ENCODE measurements at regions not wholly inside any gene's neighbourhood (a gene's known extent, or its start where the extent isn't known, plus 50 kb on each side); places are given as distances from the start of the nearest gene placed in this dataset.

DNA sequence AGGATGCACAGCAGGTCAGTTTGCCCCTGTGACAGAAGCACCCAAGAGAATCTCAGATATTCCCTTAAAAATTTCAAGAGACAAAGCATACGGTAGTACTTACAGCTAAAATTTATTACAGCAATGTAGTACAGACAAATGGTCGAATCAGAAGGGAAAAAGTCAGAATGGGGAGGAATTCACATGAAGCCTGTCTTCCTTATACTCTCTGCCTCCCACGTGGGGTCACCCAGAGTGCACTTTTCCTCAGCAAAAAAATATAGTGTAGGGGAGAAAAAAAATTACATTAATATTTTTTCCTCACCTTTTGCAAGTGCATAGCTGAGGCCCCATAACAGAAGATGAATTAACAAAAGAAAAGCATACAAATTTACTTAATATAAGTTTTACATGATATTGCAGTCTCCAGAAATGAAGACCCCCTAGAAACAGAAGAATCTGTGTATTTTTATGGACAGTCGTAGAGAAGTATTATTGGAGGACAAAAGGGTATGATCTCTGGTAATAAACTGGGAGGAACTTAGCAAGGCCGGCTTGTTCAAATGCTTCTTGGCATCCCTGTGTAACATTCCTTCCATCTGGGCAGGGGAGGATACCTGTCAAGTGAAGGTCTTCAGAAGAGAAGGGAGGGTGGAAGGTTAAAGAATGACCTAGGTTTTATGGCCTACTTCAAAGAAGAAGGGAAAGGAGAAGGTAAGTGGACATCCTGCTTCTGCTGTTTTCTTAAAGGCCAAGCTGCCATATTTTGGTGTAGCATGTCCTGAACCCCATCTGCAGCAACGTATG, 270.6 kb upstream of the MAGI2 start:
- no peak for DNase-seq
- POLR2A ChIA-PET, result no interaction called here
- no peaks in the 10 kb centered on the region for H3K4me1 Mint-ChIP-seq
- no peak overlapping the region for H3K27ac Mint-ChIP-seq
- H3K36me3 Mint-ChIP-seq (ENCODE audit: low read depth), result no peaks in the 10 kb centered on the region
- CTCF ChIA-PET, result no interaction called here
- H3K4me3 Mint-ChIP-seq, result no peak overlapping the region
- H3K9me3 Mint-ChIP-seq, result no peaks in the 10 kb centered on the region
- no peaks in the 10 kb centered on the region for H3K27me3 Mint-ChIP-seq

GRCh38 chr7:79722217-79722616, 268.8 kb upstream of the MAGI2 start:
- no peaks in the 10 kb centered on the region for H3K27me3 Mint-ChIP-seq
- ChIA-PET POLR2A (no interaction called here), CTCF (no interaction called here)
- no peak overlapping the region for H3K4me3 Mint-ChIP-seq
- no peaks in the 10 kb centered on the region for H3K4me1 Mint-ChIP-seq
- no peak overlapping the region for H3K27ac Mint-ChIP-seq
- H3K9me3 Mint-ChIP-seq, result no peaks in the 10 kb centered on the region
- H3K36me3 Mint-ChIP-seq (ENCODE audit: low read depth), result no peaks in the 10 kb centered on the region
- no peak for DNase-seq

- H3K4me1 Mint-ChIP-seq, result no peaks in the 10 kb centered on the region
- no peak overlapping the region for H3K4me3 Mint-ChIP-seq
- no peaks in the 10 kb centered on the region for H3K36me3 Mint-ChIP-seq (ENCODE audit: low read depth)
- no peak for DNase-seq
- no peak overlapping the region for H3K27ac Mint-ChIP-seq
- no peaks in the 10 kb centered on the region for H3K27me3 Mint-ChIP-seq
- H3K9me3 Mint-ChIP-seq, result no peaks in the 10 kb centered on the region
- CTCF ChIA-PET, result no interaction called here
- POLR2A ChIA-PET, result no interaction called here
These were observed 265.7 kb upstream of the MAGI2 start for GRCh38 chr7:79719216-79719615.

GRCh38 chr7:79716329-79716728, 262.9 kb upstream of the MAGI2 start:
- no peak overlapping the region for H3K4me3 Mint-ChIP-seq
- ChIA-PET CTCF (no interaction called here), POLR2A (no interaction called here)
- H3K27me3 Mint-ChIP-seq, result no peaks in the 10 kb centered on the region
- H3K4me1 Mint-ChIP-seq, result no peaks in the 10 kb centered on the region
- no peak overlapping the region for H3K27ac Mint-ChIP-seq
- no peak for DNase-seq
- no peaks in the 10 kb centered on the region for H3K9me3 Mint-ChIP-seq
- H3K36me3 Mint-ChIP-seq (ENCODE audit: low read depth), result no peaks in the 10 kb centered on the region

GRCh38 chr7:79714081-79714480, 260.6 kb upstream of the MAGI2 start:
- H3K27me3 Mint-ChIP-seq, result no peaks in the 10 kb centered on the region
- H3K9me3 Mint-ChIP-seq, result no peaks in the 10 kb centered on the region
- H3K4me3 Mint-ChIP-seq, result no peak overlapping the region
- no peak for DNase-seq
- H3K4me1 Mint-ChIP-seq, result no peaks in the 10 kb centered on the region
- no peak overlapping the region for H3K27ac Mint-ChIP-seq
- no peaks in the 10 kb centered on the region for H3K36me3 Mint-ChIP-seq (ENCODE audit: low read depth)
- ChIA-PET POLR2A (no interaction called here), CTCF (no interaction called here)

DNA sequence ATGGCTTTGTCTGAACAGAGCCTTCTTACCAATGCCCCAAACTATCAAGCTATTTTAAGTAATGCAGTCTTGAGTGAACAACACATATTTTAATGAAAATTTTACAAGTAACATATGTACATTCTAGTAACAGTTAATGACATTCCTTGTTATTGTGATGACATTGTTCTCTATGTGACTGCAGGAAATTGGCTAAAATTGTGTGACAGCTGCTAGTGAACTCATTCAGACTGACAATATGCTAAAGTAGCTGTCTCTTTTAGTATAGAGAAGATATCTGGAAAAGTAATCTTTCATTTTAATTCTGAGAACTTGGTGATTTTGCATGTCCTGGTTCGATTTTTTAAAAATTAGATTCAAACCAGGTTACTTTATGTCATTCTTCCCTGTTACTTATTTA, 259.8 kb upstream of the MAGI2 start:
- no peak for DNase-seq
- Mint-ChIP-seq H3K36me3 (ENCODE audit: low read depth) (no peaks in the 10 kb centered on the region), H3K9me3 (no peaks in the 10 kb centered on the region), H3K4me3 (no peak overlapping the region), H3K4me1 (no peaks in the 10 kb centered on the region), H3K27ac (no peak overlapping the region), H3K27me3 (no peaks in the 10 kb centered on the region)
- ChIA-PET POLR2A (no interaction called here), CTCF (no interaction called here)

- H3K4me1 Mint-ChIP-seq, result no peaks in the 10 kb centered on the region
- H3K27me3 Mint-ChIP-seq, result no peaks in the 10 kb centered on the region
- H3K36me3 Mint-ChIP-seq (ENCODE audit: low read depth), result no peaks in the 10 kb centered on the region
- H3K9me3 Mint-ChIP-seq, result no peaks in the 10 kb centered on the region
- CTCF ChIA-PET, result no interaction called here
- POLR2A ChIA-PET, result no interaction called here
- DNase-seq, result no peak
- H3K4me3 Mint-ChIP-seq, result no peak overlapping the region
- no peak overlapping the region for H3K27ac Mint-ChIP-seq
These were observed 258.2 kb upstream of the MAGI2 start for GRCh38 chr7:79711660-79712059.

DNA sequence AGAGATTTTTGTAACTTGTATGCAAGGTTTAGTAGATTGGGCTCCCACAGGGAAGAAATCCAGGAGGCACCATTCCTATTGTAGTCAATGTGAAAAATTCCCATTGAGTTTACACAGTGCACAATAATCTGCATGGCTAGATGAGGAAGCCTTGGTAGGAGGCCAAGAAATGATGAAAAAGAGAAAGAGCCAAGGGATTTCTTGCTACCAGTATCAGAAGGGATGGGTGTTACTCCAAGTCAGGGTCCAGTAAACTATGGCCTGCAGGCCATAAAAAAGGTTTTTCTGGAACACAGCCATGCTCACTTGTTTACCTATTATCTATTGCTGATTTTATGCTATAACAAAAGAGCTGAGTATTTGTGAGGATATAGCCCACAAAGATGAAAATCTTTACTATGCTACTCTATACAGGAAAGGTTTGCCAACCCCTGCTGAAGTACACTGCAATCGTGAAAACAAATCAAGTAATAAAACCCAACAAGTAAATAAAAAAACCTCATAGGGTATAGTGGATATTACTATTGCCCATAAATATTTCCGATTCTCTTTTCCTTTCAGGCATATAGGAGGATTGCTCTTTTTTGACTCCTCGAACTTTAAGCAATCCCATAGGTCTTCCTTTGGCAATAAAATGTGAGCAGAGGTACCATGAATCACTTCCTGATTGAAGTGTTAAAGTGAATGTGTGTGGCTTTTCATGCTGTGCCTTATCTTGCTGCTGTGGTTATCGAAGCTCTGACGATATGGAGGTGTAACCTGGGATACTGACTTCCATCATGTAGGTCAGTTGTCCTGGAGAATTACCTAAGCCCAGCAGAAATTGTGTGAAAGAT, 256.3 kb upstream of the MAGI2 start:
- no peaks in the 10 kb centered on the region for H3K4me1 Mint-ChIP-seq
- no peaks in the 10 kb centered on the region for H3K36me3 Mint-ChIP-seq (ENCODE audit: low read depth)
- DNase-seq, result no peak
- H3K4me3 Mint-ChIP-seq, result no peak overlapping the region
- ChIA-PET POLR2A (no interaction called here), CTCF (no interaction called here)
- H3K27me3 Mint-ChIP-seq, result no peaks in the 10 kb centered on the region
- H3K27ac Mint-ChIP-seq, result no peak overlapping the region
- H3K9me3 Mint-ChIP-seq, result no peaks in the 10 kb centered on the region

DNA sequence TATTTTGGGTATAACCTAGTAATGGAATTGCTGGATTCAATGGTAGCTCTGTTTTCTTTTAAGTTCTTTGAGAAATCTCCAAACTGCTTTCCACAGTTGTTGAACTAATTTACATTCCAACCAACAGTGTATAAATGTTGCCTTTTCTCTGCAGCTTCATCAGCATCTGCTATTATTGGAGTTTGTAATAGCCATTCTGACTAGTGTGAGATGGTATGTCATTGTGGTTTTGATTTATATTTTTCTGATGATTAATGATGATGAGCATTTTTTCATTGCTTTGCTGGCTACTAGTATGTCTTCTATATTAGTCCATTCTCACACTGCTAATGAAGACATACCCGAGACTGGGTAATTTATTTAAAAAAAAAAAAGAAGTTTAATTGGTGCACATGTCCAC, 248.6 kb upstream of the MAGI2 start:
- Mint-ChIP-seq H3K9me3 (no peaks in the 10 kb centered on the region), H3K4me3 (no peak overlapping the region), H3K27me3 (no peaks in the 10 kb centered on the region), H3K4me1 (no peaks in the 10 kb centered on the region), H3K36me3 (ENCODE audit: low read depth) (no peaks in the 10 kb centered on the region), H3K27ac (no peak overlapping the region)
- DNase-seq, result no peak
- ChIA-PET POLR2A (no interaction called here), CTCF (interaction anchor here (0.6 kb wide), 1 partner anchor 166 kb away, joined by 3 read pairs; no protein-coding TSS in a partner anchor)

GRCh38 chr7:79692015-79692414, 238.5 kb upstream of the MAGI2 start:
- Mint-ChIP-seq H3K4me1 (no peaks in the 10 kb centered on the region), H3K27me3 (no peaks in the 10 kb centered on the region), H3K27ac (no peak overlapping the region), H3K36me3 (ENCODE audit: low read depth) (no peaks in the 10 kb centered on the region), H3K9me3 (no peaks in the 10 kb centered on the region), H3K4me3 (no peak overlapping the region)
- CTCF ChIA-PET, result no interaction called here
- no peak for DNase-seq
- POLR2A ChIA-PET, result no interaction called here

DNA sequence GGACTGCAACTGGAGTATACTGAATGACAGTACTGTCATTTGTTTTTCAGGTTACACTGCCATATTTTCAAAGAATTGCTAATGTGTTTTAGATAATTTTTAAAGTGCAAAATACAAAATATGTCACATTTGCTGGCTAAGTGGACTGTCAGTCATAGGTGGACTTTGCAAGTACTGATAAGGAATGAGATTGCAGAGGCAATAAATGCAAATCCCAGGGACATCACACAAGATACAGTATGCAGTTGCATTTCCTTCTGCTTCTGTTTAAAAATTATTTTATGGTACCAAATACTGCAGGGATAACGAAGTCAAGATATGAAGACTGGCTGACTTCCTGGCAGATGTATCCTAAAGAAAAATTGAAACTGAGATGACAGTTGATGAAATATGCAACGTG, 237.6 kb upstream of the MAGI2 start:
- DNase-seq, result no peak
- POLR2A ChIA-PET, result no interaction called here
- Mint-ChIP-seq H3K9me3 (no peaks in the 10 kb centered on the region), H3K4me1 (no peaks in the 10 kb centered on the region), H3K27me3 (no peaks in the 10 kb centered on the region), H3K27ac (no peak overlapping the region), H3K36me3 (ENCODE audit: low read depth) (no peaks in the 10 kb centered on the region), H3K4me3 (no peak overlapping the region)
- CTCF ChIA-PET, result no interaction called here

DNA sequence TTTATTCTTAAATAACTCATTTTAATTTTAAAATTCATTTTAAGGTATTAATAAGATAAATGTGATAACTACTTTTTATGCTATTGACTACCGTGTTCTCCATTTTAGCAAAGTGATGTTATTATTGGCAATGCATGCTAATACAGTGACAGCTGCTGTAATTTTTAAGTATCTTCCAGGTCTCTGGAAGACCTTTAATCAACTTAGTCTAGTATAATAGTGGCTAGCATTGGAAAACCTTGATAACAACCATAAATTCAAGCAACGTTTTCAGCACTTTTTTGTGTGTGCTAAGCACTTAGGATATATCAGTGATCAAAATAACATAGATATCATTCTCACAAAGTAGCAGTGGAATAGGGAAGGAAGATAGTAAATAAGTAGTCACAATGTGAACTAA, 230.9 kb upstream of the MAGI2 start:
- no peak overlapping the region for H3K27ac Mint-ChIP-seq

DNA sequence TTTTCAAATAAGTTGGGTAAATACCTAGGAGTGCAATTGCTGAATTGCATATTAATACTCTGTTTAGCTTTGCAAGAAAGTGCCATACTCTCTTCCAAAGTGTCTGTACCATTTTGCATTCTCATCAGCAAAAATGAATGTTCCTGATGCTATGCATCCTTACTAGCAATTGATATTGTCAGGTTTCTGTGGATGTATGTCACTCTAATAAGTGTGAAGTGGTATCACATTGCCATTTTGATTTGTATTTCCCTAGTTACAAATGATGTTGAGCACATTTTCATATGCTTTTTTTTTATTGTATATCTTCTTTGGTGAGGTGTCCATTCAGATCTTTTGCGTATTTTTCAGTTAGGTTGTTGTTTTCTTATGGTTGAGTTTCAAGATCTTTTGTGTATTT, 230.4 kb upstream of the MAGI2 start:
- CTCF ChIA-PET, result no interaction called here
- H3K4me3 Mint-ChIP-seq, result no peak overlapping the region
- DNase-seq, result no peak
- H3K27me3 Mint-ChIP-seq, result no peaks in the 10 kb centered on the region
- no peaks in the 10 kb centered on the region for H3K9me3 Mint-ChIP-seq
- no peaks in the 10 kb centered on the region for H3K4me1 Mint-ChIP-seq
- H3K27ac Mint-ChIP-seq, result no peak overlapping the region
- POLR2A ChIA-PET, result no interaction called here
- H3K36me3 Mint-ChIP-seq (ENCODE audit: low read depth), result no peaks in the 10 kb centered on the region

More for the DNA sequence above, 230.9 kb upstream of the MAGI2 start:
- Mint-ChIP-seq H3K4me3 (no peak overlapping the region), H3K36me3 (ENCODE audit: low read depth) (no peaks in the 10 kb centered on the region), H3K27me3 (no peaks in the 10 kb centered on the region), H3K9me3 (no peaks in the 10 kb centered on the region), H3K4me1 (no peaks in the 10 kb centered on the region)
- CTCF ChIA-PET, result no interaction called here
- POLR2A ChIA-PET, result no interaction called here
- DNase-seq, result no peak

Data from activated CD4-positive, alpha-beta T cell treated with anti-CD3 and anti-CD28 coated beads, Interleukin-2, amount 10 ng/mL, durations not matched to agents 7 days and 5 days (primary cell).